ENCODE measurements at regions not wholly inside any gene's neighbourhood (a gene's known extent, or its start where the extent isn't known, plus 50 kb on each side); places are given as distances from the start of the nearest gene placed in this dataset.

DNA sequence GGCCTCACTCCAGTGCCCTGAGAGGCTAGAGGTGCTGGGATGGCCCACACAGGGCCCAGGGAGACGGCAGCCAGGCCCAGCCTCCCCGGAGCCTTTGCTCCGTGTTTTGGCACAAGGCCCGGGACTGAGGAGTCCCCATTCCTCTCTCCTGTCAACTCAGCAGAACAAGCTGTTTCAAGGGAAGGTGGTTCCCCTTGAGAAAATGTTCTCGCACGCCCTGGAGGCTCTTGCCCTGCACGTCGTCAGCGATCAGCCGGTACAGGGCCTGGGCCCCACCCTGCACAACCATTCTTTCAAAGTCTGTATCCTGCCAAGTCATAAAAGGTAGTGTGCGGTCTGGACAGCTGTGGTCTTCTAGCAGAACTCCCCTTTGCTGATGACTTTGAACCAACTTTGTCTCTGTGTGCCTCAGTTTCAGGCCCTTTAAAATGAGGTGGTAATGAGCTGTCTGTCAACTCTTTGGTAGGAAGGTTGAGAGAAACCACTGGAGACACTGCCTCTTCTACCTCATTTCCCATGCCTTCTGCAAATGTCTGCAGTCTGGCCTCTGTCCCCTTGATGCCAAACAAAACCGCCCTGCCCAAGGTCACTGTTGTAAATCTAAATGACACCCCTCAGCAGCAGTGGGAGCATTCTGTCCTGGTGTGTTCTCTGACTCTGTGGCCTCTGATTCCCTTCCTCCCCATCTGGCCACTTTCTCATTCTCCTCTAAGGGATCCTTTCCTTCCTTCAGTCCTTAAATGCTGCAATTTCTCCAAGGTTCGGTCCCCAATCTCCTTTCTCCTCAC lies 138.6 kb upstream of the JUN start (continued):
- TF ChIP-seq, protein P1, sequence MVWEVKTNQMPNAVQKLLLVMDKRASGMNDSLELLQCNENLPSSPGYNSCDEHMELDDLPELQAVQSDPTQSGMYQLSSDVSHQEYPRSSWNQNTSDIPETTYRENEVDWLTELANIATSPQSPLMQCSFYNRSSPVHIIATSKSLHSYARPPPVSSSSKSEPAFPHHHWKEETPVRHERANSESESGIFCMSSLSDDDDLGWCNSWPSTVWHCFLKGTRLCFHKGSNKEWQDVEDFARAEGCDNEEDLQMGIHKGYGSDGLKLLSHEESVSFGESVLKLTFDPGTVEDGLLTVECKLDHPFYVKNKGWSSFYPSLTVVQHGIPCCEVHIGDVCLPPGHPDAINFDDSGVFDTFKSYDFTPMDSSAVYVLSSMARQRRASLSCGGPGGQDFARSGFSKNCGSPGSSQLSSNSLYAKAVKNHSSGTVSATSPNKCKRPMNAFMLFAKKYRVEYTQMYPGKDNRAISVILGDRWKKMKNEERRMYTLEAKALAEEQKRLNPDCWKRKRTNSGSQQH (CRISPR knock-in tag; IDR thresholded peaks at IDR 0.05), result no peak
- TF ChIP-seq ZNF121 (CRISPR knock-in tag; conservative IDR thresholded peaks at IDR 0.05) (no peak), ZNF561 (CRISPR knock-in tag; conservative IDR thresholded peaks at IDR 0.05) (no peak), GATAD2B (IDR thresholded peaks at IDR 0.05; ENCODE audit: borderline replicate concordance) (no peak), ZNF274 (IDR thresholded peaks at IDR 0.05; ENCODE audit: borderline replicate concordance, low read depth, low read length) (no peak), C11orf30 (IDR thresholded peaks at IDR 0.05; ENCODE audit: low read depth) (peak; percentile 34; the same call in 1 of the 2 replicates), NR3C1 (CRISPR knock-in tag; IDR thresholded peaks at IDR 0.05) (no peak), POU5F1 (IDR thresholded peaks at IDR 0.05; ENCODE audit: borderline replicate concordance, low read depth, low read length, partially characterized antibody) (no peak)

DNA sequence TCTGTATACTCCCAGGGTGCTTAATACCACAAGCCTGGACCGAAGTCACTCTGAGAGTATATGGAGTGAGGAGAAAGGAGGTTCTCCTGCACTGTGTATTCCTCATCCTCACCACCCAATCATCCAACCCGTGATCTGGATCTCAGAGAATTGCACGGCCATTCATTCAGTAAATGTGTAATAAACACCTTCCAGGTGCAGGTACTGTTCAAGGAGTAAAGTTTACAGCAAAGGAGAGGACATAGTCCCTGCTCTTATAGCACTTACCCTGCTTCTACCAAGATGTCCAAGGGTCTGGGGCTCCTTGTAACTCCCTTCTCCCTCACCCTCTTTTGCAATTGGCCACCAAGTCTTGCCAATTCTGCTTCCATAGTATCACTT lies 139.2 kb upstream of the JUN start:
- Histone ChIP-seq H3K4me2 (ENCODE audit: insufficient read depth, low read length) (no peak overlapping the region), H3K36me3 (ENCODE audit: control insufficient read depth, insufficient read depth, low read length) (no peaks in the 10 kb centered on the region), H3K79me2 (ENCODE audit: control insufficient read depth, insufficient read depth, low read length) (no peaks in the 10 kb centered on the region), H3K9ac (ENCODE audit: insufficient read depth in 1 of 2, low read depth in 2 of 2, low read length in 2 of 2) (no peak overlapping the region), H2AFZ (ENCODE audit: low read depth, low read length) (no peak overlapping the region), H3K4me3 (no peak overlapping the region), H3K9me1 (ENCODE audit: control insufficient read depth, insufficient read depth, low read length) (no peaks in the 10 kb centered on the region), H3K27ac (ENCODE audit: extremely low read depth, low read depth, low read length) (no peak overlapping the region), H3K27me3 (ENCODE audit: control insufficient read depth in 2 of 2, insufficient read depth in 2 of 2, low read length in 2 of 2) (peaks cover 0 to 3% of the 10 kb centered on the region in 2 experiments; a peak in 1 of 5 replicates), H4K20me1 (replicated peaks; ENCODE audit: control insufficient read depth, insufficient read depth, low read length) (no peaks in the 10 kb centered on the region; the same call in 1 of the 2 replicates), H3K9me3 (replicated peaks; ENCODE audit: control insufficient read depth, insufficient read depth, low read depth, low read length) (no peaks in the 10 kb centered on the region), H3K4me1 (replicated peaks in 1 of 2; ENCODE audit: control insufficient read depth in 2 of 2, insufficient read depth in 2 of 2, low read length in 2 of 2) (peaks cover 0 to 5% of the 10 kb centered on the region in 2 experiments; a peak in 2 of 5 replicates)
- DNase-seq (ENCODE audit: extremely low read depth in 1 of 4, low spot score in 3 of 4) (no peak), ATAC-seq (peak; percentile 15; the same call in 2 of the 3 replicates), FAIRE-seq (no peak)
- no TSS peak for BruUV-seq (replicated peaks)
- CTCF ChIA-PET (ENCODE audit: low intra/inter-chr PET ratio), result no interaction called here
- WGBS (ENCODE audit: insufficient coverage, low coverage, missing lambda C conversion rate), result 44% methylated on average over 3 of the region's 3 CpGs
- in situ Hi-C loops (cut with MboI) (no loop called here), intact Hi-C loops (cut with micrococcal nuclease) (no loop called here)
- POLR2A ChIA-PET, result interaction anchor here (1.1 kb wide), 1 partner anchor 142 kb away, joined by 3 read pairs; no protein-coding TSS in a partner anchor
- TF ChIP-seq, protein P2, sequence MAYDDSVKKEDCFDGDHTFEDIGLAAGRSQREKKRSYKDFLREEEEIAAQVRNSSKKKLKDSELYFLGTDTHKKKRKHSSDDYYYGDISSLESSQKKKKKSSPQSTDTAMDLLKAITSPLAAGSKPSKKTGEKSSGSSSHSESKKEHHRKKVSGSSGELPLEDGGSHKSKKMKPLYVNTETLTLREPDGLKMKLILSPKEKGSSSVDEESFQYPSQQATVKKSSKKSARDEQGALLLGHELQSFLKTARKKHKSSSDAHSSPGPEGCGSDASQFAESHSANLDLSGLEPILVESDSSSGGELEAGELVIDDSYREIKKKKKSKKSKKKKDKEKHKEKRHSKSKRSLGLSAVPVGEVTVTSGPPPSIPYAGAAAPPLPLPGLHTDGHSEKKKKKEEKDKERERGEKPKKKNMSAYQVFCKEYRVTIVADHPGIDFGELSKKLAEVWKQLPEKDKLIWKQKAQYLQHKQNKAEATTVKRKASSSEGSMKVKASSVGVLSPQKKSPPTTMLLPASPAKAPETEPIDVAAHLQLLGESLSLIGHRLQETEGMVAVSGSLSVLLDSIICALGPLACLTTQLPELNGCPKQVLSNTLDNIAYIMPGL (CRISPR knock-in tag; IDR thresholded peaks at IDR 0.05), result no peak
- TF ChIP-seq LCOR (CRISPR knock-in tag; IDR thresholded peaks at IDR 0.05), result no peak
- no peak for TF ChIP-seq RHOXF2B (CRISPR knock-in tag; conservative IDR thresholded peaks at IDR 0.05)
- no peak for TF ChIP-seq YY1 (IDR thresholded peaks at IDR 0.05; ENCODE audit: borderline replicate concordance in 1 of 3, control insufficient read depth in 1 of 3, extremely low read depth in 1 of 3, insufficient read depth in 3 of 3, insufficient read length in 1 of 3, insufficient replicate concordance in 2 of 3, low read depth in 1 of 3, low read length in 2 of 3)
- no peak for TF ChIP-seq PTRF (tag; IDR thresholded peaks at IDR 0.05)
- TF ChIP-seq ZNF184 (CRISPR knock-in tag; IDR thresholded peaks at IDR 0.05), result no peak
- TF ChIP-seq ZNF12 (CRISPR knock-in tag; IDR thresholded peaks at IDR 0.05), result no peak
- TF ChIP-seq FOXA3 (CRISPR knock-in tag; conservative IDR thresholded peaks at IDR 0.05 in 1 of 2, IDR thresholded peaks at IDR 0.05 in 1 of 2), result no peak
- no peak for TF ChIP-seq RBM34 (IDR thresholded peaks at IDR 0.05; ENCODE audit: borderline replicate concordance, insufficient read depth, low read length)
- TF ChIP-seq MEF2D (tag; conservative IDR thresholded peaks at IDR 0.05; ENCODE audit: low read depth), result no peak
